IPS-18a (cell line): ENCODE measurements at regions not wholly inside any gene's neighbourhood (a gene's known extent, or its start where the extent isn't known, plus 50 kb on each side); places are given as distances from the start of the nearest gene placed in this dataset.

Experiments
- H3K27ac ChIP-seq: one replicate; pipeline ENCODE4 v1.5.1; 2013; ENCODE audit warnings: low read length
- H3K27me3 ChIP-seq: one replicate; pipeline ENCODE4 v1.6.1; 2013; ENCODE audit warnings: mild to moderate bottlenecking, low read length; ENCODE audit not compliant: control insufficient read depth, insufficient read depth
- H3K36me3 ChIP-seq: one replicate; pipeline ENCODE4 v1.6.1; 2013; ENCODE audit warnings: low read depth, low read length; ENCODE audit not compliant: control insufficient read depth
- H3K4me1 ChIP-seq: one replicate; pipeline ENCODE4 v1.6.1; 2013; ENCODE audit warnings: low read depth, low read length; ENCODE audit not compliant: control insufficient read depth
- H3K4me3 ChIP-seq: one replicate; pipeline ENCODE4 v1.5.1; 2013; ENCODE audit warnings: low read length
- H3K9ac ChIP-seq: one replicate; pipeline ENCODE4 v1.6.1; 2013; ENCODE audit warnings: mild to moderate bottlenecking, low read length, moderate library complexity
- H3K9me3 ChIP-seq: one replicate; pipeline ENCODE4 v1.6.1; 2013; ENCODE audit warnings: low read depth, low read length; ENCODE audit not compliant: control insufficient read depth

DNA sequence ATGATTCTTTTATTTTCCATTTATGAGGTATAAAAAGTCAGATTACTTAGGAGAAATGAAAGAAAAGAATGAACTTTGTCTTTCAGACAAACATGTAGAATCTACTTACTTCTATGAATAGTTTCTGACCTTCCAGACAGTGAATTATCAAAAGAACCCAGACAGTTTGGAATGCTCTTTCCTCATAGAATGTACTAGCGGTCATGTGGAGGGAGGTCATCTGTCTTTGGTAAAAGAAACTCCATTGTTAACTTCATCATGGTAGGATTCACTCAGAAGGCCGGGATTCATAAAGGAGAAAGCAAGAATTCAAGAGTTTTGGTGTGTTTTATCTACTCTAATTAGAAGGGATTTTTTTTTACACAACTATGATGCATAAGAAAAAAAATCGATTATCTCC lies 144.8 kb upstream of the ZNF804B start:
- no peak overlapping the region for H3K4me3 ChIP-seq
- H3K9ac ChIP-seq = no peak overlapping the region
- no peaks in the 10 kb centered on the region for H3K27me3 ChIP-seq
- peaks cover 3% of the 10 kb centered on the region for H3K4me1 ChIP-seq
- H3K27ac ChIP-seq = no peak overlapping the region
- no peaks in the 10 kb centered on the region for H3K9me3 ChIP-seq
- H3K36me3 ChIP-seq = no peaks in the 10 kb centered on the region

DNA sequence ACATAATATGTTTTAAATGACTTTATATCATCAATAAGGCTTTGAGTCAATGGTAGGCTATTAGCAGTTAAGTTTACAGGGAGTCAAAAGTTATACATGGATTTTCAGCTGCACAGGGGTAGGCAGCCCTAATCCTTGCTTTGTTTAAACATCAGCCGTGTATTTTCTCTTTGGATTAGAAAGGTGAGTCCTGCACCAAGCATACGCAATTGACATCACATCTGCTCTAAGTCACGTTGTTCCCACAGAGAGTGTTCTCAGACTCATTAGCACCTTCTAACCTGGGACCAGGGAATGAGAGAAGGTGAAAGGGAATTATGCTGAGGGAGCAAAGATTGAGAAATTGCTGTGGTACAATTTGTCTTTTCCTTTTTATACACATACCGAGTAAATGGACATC lies 148.6 kb upstream of the ZNF804B start:
- no peaks in the 10 kb centered on the region for H3K9me3 ChIP-seq
- no peaks in the 10 kb centered on the region for H3K4me1 ChIP-seq
- H3K36me3 ChIP-seq = no peaks in the 10 kb centered on the region
- no peak overlapping the region for H3K27ac ChIP-seq
- no peak overlapping the region for H3K4me3 ChIP-seq
- H3K9ac ChIP-seq = no peak overlapping the region
- H3K27me3 ChIP-seq = no peaks in the 10 kb centered on the region

DNA sequence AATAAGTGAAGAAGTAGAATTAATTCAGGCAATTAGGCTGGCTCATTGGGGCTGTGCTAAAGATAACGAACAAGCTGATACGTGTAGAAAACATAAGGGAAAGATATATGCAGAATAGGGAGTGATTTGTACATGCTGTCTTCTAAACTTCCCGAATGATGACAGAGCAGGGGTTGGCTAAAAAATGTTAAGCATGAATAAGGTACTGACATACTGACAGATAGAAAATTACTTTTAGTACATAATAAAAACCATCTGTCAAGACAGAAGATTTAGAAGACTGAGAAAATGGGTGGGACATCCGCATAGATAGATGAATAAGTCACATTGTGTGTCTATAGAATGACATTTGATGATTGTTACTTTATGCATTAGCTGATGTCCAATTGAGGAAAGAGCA lies 158.8 kb upstream of the ZNF804B start:
- no peaks in the 10 kb centered on the region for H3K9me3 ChIP-seq
- no peaks in the 10 kb centered on the region for H3K36me3 ChIP-seq
- H3K9ac ChIP-seq = no peak overlapping the region
- H3K27me3 ChIP-seq = no peaks in the 10 kb centered on the region
- H3K4me1 ChIP-seq = peaks cover 3% of the 10 kb centered on the region
- H3K27ac ChIP-seq = no peak overlapping the region
- H3K4me3 ChIP-seq = no peak overlapping the region

DNA sequence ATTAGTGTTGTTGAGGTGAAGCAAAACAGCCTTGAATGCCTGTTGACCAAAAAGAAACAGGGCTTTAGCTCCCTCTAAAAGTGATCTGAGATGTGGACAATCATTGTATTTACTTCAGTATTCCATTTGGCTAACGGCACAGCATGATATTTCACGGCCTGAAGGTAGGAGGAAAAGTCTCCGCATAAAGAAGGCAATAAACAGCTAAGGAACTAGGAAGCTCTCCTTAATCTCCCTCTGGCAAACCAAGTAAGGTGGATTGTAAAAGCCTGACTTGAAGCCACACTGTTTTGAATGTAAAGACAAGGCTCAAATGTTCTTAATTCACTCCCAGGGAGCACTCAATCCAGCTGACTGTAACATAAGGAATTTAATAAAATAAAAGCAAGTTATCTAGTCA lies 160.0 kb upstream of the ZNF804B start:
- no peaks in the 10 kb centered on the region for H3K36me3 ChIP-seq
- no peaks in the 10 kb centered on the region for H3K27me3 ChIP-seq
- no peak overlapping the region for H3K27ac ChIP-seq
- no peak overlapping the region for H3K9ac ChIP-seq
- peaks cover 3% of the 10 kb centered on the region for H3K4me1 ChIP-seq
- H3K9me3 ChIP-seq = no peaks in the 10 kb centered on the region
- H3K4me3 ChIP-seq = no peak overlapping the region

DNA sequence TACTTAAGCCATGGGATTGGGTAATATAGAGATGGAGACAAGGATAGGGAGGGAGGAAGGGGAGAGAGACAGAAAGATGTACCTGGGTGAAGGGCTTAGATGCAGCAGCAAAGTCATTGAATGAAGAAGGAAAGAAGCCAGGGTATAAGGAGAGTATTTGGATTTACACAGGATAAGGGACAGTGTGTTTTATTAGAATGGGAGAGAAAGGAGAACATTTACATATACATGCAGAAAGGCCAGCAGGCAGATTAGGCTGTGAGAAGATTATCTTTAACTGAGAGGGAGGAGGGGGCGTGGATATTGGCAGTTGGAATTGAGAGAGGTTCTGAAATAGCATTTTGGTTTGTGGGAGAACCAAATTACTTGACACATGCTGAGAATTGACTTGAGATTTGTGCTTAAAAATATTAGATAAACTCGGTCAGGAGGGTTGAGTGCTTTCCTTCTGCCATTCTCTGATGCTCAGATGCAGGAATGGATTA lies 161.5 kb upstream of the ZNF804B start:
- no peaks in the 10 kb centered on the region for H3K9me3 ChIP-seq
- no peaks in the 10 kb centered on the region for H3K27me3 ChIP-seq
- H3K27ac ChIP-seq = no peak overlapping the region
- no peak overlapping the region for H3K4me3 ChIP-seq
- peaks cover 3% of the 10 kb centered on the region for H3K4me1 ChIP-seq
- H3K36me3 ChIP-seq = no peaks in the 10 kb centered on the region
- no peak overlapping the region for H3K9ac ChIP-seq

DNA sequence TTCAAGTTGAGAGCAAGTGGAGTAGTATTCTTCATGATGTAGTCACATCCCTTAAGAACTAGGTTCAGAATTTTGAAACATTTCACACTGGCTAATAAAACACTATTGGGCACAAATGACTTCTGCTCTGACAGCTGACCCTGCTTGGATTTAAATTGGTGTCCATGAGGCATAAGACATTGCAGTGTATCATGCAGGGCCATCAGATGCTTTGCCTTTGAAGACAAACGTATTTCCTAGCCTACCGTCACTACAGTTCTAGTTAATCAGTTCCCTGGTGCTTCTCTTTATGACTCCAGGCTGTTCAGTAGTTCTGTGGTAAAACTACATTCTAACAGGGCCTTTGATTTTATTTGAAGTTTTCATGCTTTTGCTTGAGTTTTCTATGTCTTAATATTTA lies 168.5 kb upstream of the ZNF804B start:
- Histone ChIP-seq H3K9ac (no peak overlapping the region), H3K27ac (no peak overlapping the region), H3K4me1 (no peaks in the 10 kb centered on the region), H3K27me3 (no peaks in the 10 kb centered on the region), H3K9me3 (no peaks in the 10 kb centered on the region), H3K4me3 (no peak overlapping the region), H3K36me3 (no peaks in the 10 kb centered on the region)

DNA sequence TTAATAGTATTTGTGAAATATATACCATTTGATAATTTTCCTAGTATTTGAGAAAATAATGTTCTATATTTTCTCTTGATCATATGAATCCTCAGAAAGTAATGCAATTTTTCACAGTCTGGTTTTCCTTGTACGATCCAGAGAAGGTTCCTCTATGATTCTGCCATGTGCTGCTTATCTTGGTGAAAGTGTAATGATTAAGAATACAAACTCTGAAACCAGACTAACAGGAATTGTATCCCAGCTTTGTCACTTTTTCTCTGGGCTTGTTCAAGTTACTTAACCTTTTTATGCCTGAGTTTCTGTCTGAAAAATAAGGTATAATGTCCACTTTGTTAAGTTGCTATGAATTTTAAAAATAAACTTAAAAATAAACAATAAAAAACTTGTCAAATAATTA lies 169.6 kb upstream of the ZNF804B start:
- H3K27me3 ChIP-seq = no peaks in the 10 kb centered on the region
- H3K4me1 ChIP-seq = no peaks in the 10 kb centered on the region
- no peaks in the 10 kb centered on the region for H3K36me3 ChIP-seq
- no peak overlapping the region for H3K4me3 ChIP-seq
- H3K9me3 ChIP-seq = no peaks in the 10 kb centered on the region
- no peak overlapping the region for H3K27ac ChIP-seq
- H3K9ac ChIP-seq = no peak overlapping the region

DNA sequence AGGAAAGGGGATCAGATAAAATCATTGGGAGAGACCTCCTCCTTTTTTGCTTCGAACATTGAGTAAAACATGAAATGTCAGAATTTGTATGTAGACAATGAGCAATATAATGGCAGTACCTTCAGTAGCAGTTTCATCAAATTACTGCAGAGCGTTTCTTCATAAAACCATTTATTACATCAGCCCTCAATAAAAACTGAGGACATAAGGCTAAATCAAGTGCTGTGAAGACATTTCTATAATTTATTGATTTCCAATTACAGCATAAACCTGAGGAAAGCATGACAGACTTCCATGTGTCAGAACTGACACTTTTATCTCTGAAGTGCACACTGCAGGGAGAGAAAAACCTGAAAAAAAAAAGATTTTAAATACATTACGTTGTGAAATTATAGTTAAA lies 172.6 kb upstream of the ZNF804B start:
- H3K27ac ChIP-seq = no peak overlapping the region
- no peaks in the 10 kb centered on the region for H3K36me3 ChIP-seq
- no peak overlapping the region for H3K9ac ChIP-seq
- no peak overlapping the region for H3K4me3 ChIP-seq
- no peaks in the 10 kb centered on the region for H3K27me3 ChIP-seq
- H3K9me3 ChIP-seq = no peaks in the 10 kb centered on the region
- H3K4me1 ChIP-seq = no peaks in the 10 kb centered on the region

DNA sequence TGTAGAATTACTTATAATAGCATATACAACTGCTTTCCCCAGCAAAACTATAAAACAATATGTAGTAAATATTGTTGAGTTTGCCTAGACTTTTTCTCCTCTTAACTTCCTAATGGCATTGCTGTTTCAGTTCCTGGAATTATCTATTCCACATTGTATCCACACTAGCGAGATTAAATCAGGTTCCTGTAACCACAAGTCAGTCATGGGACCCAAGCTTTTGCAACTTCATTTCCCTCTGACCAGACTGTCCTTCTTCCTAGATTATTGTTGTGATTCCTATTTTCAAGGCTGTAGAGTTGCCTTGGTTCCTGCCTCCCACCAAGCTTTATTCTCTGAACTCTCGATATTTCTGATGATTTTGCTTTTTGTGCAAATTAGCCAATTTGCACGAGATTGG lies 173.3 kb upstream of the ZNF804B start:
- no peaks in the 10 kb centered on the region for H3K36me3 ChIP-seq
- H3K27ac ChIP-seq = no peak overlapping the region
- no peaks in the 10 kb centered on the region for H3K4me1 ChIP-seq
- H3K4me3 ChIP-seq = no peak overlapping the region
- no peak overlapping the region for H3K9ac ChIP-seq
- H3K27me3 ChIP-seq = no peaks in the 10 kb centered on the region
- H3K9me3 ChIP-seq = no peaks in the 10 kb centered on the region

DNA sequence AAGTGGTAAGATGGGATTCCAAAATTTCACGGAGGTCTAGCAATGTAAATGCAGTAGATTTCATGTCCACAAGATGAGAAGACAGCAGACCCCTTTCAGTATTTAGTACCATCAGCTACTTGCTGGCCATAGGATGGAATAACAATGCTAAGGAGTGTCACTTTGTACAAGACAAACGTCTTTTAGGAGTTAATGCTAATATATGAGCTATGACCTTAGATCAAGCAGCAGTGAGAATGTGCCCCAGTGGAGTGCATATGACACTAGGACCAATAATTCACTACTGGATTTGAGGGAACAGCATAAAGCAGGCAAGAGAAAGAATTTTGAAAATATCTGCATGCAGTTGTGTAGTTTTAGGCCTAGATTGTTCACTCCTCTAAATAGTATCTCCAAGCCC lies 182.8 kb upstream of the ZNF804B start:
- no peak overlapping the region for H3K9ac ChIP-seq
- H3K27me3 ChIP-seq = no peaks in the 10 kb centered on the region
- H3K4me3 ChIP-seq = no peak overlapping the region
- H3K27ac ChIP-seq = no peak overlapping the region
- H3K9me3 ChIP-seq = no peaks in the 10 kb centered on the region
- no peaks in the 10 kb centered on the region for H3K36me3 ChIP-seq
- no peaks in the 10 kb centered on the region for H3K4me1 ChIP-seq

DNA sequence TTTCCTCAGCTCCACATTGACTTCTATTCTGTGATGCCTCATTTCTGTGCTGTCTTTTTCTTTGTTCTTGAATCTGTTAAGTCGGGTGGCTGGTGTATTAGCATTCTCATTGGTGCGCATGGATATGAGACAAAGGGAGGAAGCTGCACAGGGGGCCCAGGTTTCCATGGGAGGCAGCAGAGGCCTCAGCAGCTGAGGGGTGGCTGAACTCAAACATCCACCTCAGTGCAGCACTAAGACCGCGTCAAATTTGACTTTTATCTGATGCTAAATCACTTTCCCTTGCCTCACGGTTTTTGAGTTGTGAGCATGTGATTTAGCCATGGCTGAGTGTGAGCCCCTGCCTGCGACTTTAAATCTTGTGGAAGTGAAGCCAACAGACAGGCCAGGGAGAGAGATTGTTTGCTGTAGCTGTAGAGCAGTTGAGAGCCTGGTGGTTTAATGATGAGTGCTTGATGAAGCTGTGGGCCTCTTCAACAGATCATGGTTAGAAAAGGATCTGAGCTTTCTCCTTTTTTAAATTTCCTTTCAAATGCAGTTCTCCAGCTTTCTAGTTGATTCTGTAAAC lies 193.3 kb upstream of the ZNF804B start:
- Histone ChIP-seq H3K27ac (no peak overlapping the region), H3K4me3 (no peak overlapping the region), H3K9me3 (no peaks in the 10 kb centered on the region), H3K9ac (no peak overlapping the region), H3K36me3 (no peaks in the 10 kb centered on the region), H3K27me3 (no peaks in the 10 kb centered on the region), H3K4me1 (peaks cover 16% of the 10 kb centered on the region)

DNA sequence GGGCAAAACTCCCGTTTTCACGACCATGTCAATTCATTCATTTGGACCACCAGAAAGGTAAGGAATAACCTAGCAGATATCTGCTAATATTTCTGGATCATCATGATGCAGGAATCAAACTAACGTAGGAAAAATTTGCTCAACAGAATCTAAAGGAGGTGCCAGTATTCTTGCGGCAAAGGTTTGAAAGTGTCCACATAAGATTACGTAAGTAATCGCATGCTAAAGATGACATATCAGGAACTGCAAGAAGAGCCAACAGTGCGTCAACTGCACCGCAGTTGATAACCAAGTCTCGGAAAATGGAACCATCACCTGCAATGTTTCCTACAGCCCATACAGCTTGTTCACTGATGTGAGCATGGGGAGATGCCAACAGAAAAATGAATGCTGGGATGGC lies 194.1 kb upstream of the ZNF804B start:
- H3K4me3 ChIP-seq = no peak overlapping the region
- no peaks in the 10 kb centered on the region for H3K27me3 ChIP-seq
- H3K36me3 ChIP-seq = no peaks in the 10 kb centered on the region
- no peak overlapping the region for H3K27ac ChIP-seq
- H3K4me1 ChIP-seq = peaks cover 16% of the 10 kb centered on the region
- H3K9ac ChIP-seq = no peak overlapping the region
- no peaks in the 10 kb centered on the region for H3K9me3 ChIP-seq
